K562 (cell line): ENCODE measurements at regions not wholly inside any gene's neighbourhood (a gene's known extent, or its start where the extent isn't known, plus 50 kb on each side); places are given as distances from the start of the nearest gene placed in this dataset.

ENCODE experiments used
- ATAC-seq: fragments of 200-7000 bp; cut with Tn5 transposase; 3 replicates; pipeline ENCODE4 v1.9.1; 2020; ENCODE audit warnings: moderate library complexity
- BruUV-seq: library from RNA; stranded (reverse); fragments of 400-500 nt; replicated peaks from 2 replicates; lab custom pipeline; 2021; lab: Mats Ljungman, UMichigan
- CTCF ChIA-PET: fragments of 300-600 bp; formaldehyde crosslinking; extraction: SDS; loops from one replicate; lab custom pipeline; 2021; ENCODE audit warnings: low intra/inter-chr PET ratio; lab: Yijun Ruan, JAX
- POLR2A ChIA-PET: fragments of 300-600, 350-650 bp; sonication (Branson Sonifier 250); formaldehyde crosslinking; extraction: SDS; loops from one replicate; lab custom pipeline; 2021; ENCODE audit warnings: antibody characterized with exemption, inconsistent platforms; lab: Yijun Ruan, JAX
- DNase-seq, 4 experiments: peaks; one replicate each; pipeline versions ENCODE4 v3.0.0 to v3.0.0-alpha.2; 2011 to 2018; ENCODE audit warnings: low spot score in 3 of 4, mixed read lengths in 3 of 4; ENCODE audit errors: extremely low read depth in 1 of 4
- FAIRE-seq: peaks from 2 replicates; lab custom pipeline; 2011; peaks lifted over from hg19 to GRCh38; lab: Jason Lieb, UNC
- H2AFZ ChIP-seq: 2 replicates; pipeline ENCODE4 v1.6.0; 2011; ENCODE audit warnings: low read depth, low read length, control low read depth, inconsistent platforms
- H3K27ac ChIP-seq: fragments of 200-600 bp; 3 replicates; pipeline ENCODE4 v1.8.0; 2011; ENCODE audit warnings: low read depth, mild to moderate bottlenecking, control low read depth, inconsistent platforms, low read length, moderate library complexity, mixed read lengths; ENCODE audit errors: extremely low read depth
- H3K27me3 ChIP-seq, 2 experiments: fragments of 300-600 bp in 1 of 2; 2 replicates in 1 of 2; 3 replicates in 1 of 2; pipeline versions ENCODE4 v1.6.0 to v1.8.0; 2011; ENCODE audit warnings: inconsistent platforms in 2 of 2, low read length in 2 of 2, mild to moderate bottlenecking in 1 of 2, mixed read lengths in 1 of 2, moderate library complexity in 1 of 2; ENCODE audit not compliant: control insufficient read depth in 2 of 2, insufficient read depth in 2 of 2
- H3K36me3 ChIP-seq: fragments of 300-600 bp; 3 replicates; pipeline ENCODE4 v1.8.0; 2011; ENCODE audit warnings: mild to moderate bottlenecking, low read length, inconsistent platforms; ENCODE audit not compliant: control insufficient read depth, insufficient read depth
- H3K4me1 ChIP-seq, 2 experiments: fragments of 200-600 bp in 1 of 2; replicated peaks in 1 of 2; 2 replicates in 1 of 2; 3 replicates in 1 of 2; pipeline versions ENCODE4 v1.5.1 to v1.8.0; 2011; ENCODE audit warnings: inconsistent platforms in 2 of 2, low read length in 2 of 2, mild to moderate bottlenecking in 1 of 2, mixed read lengths in 1 of 2, moderate library complexity in 1 of 2; ENCODE audit not compliant: control insufficient read depth in 2 of 2, insufficient read depth in 2 of 2
- H3K4me2 ChIP-seq: 2 replicates; pipeline ENCODE4 v1.6.1; 2011; ENCODE audit warnings: low read length, control low read depth, inconsistent platforms, mixed read lengths; ENCODE audit not compliant: insufficient read depth
- H3K4me3 ChIP-seq: fragments of 200-600 bp; sonication (generic), shearing (Covaris generic); 2 replicates; pipeline ENCODE4 v1.5.1; 2016; ENCODE audit warnings: control low read depth, inconsistent platforms
- H3K79me2 ChIP-seq: fragments of 200-600 bp; 3 replicates; pipeline ENCODE4 v1.8.0; 2011; ENCODE audit warnings: low read length, inconsistent platforms; ENCODE audit not compliant: control insufficient read depth, insufficient read depth
- H3K9ac ChIP-seq, 2 experiments: 2 replicates each; pipeline versions ENCODE4 v1.6.0 to v1.6.1; 2011; ENCODE audit warnings: low read depth in 2 of 2, low read length in 2 of 2, control low read depth in 1 of 2, inconsistent platforms in 1 of 2, mild to moderate bottlenecking in 1 of 2, mixed read lengths in 1 of 2; ENCODE audit not compliant: insufficient read depth in 1 of 2
- H3K9me1 ChIP-seq: one replicate; pipeline ENCODE4 v1.6.0; 2011; ENCODE audit warnings: inconsistent platforms, mild to moderate bottlenecking, low read length, moderate library complexity; ENCODE audit not compliant: control insufficient read depth, insufficient read depth
- H3K9me3 ChIP-seq: replicated peaks from 2 replicates; pipeline ENCODE4 v1.5.1; 2011; ENCODE audit warnings: low read depth, low read length, inconsistent platforms; ENCODE audit not compliant: control insufficient read depth, insufficient read depth
- H4K20me1 ChIP-seq: replicated peaks from 2 replicates; pipeline ENCODE4 v1.6.1; 2011; ENCODE audit warnings: low read length, inconsistent platforms, mixed read lengths; ENCODE audit not compliant: control insufficient read depth, insufficient read depth
- BHLHE40 ChIP-seq: IDR thresholded peaks from 2 replicates; pipeline ENCODE4 v1.6.1; 2011; ENCODE audit warnings: low read length, improper control_type of control experiment
- ESRRA ChIP-seq: fragments of 450-650 bp; IDR thresholded peaks from 2 replicates; pipeline ENCODE4 v1.6.1; 2014; ENCODE audit warnings: low read depth, mild to moderate bottlenecking, moderate library complexity, borderline replicate concordance
- FOXJ3 ChIP-seq: sonication (generic); formaldehyde crosslinking; IDR thresholded peaks from 2 replicates; pipeline ENCODE4 v1.4.0; 2020; ENCODE audit warnings: mild to moderate bottlenecking, missing genetic modification reagents
- HNRNPK ChIP-seq: fragments of 200-400 bp; formaldehyde crosslinking; IDR thresholded peaks from one replicate; pipeline ENCODE4 v1.6.1; 2018; ENCODE audit warnings: mild to moderate bottlenecking, low read depth, low read length; ENCODE audit not compliant: poor library complexity, severe bottlenecking
- MYNN ChIP-seq, 2 experiments: sonication (generic); formaldehyde crosslinking in 1 of 2; IDR thresholded peaks; 2 replicates each; pipeline versions ENCODE4 v1.5.0 to v1.6.1; 2016 to 2020; ENCODE audit warnings: antibody characterized with exemption in 1 of 2, missing genetic modification reagents in 1 of 2
- NFRKB ChIP-seq: fragments of 450-650 bp; IDR thresholded peaks from 2 replicates; pipeline ENCODE4 v1.6.1; 2016; ENCODE audit warnings: low read depth
- SMAD2 ChIP-seq: fragments of 150-350 bp; IDR thresholded peaks from 2 replicates; pipeline ENCODE4 v1.6.1; 2014; ENCODE audit warnings: low read depth, mild to moderate bottlenecking, low read length
- STAT5B ChIP-seq: fragments of 250-450 bp; sonication (Bioruptor Pico); IDR thresholded peaks from 2 replicates; pipeline ENCODE4 v1.8.0; 2021; ENCODE audit warnings: mild to moderate bottlenecking, inconsistent platforms
- TAF9B ChIP-seq: fragments of 450-650 bp; IDR thresholded peaks from 2 replicates; pipeline ENCODE4 v1.6.1; 2018; ENCODE audit warnings: mild to moderate bottlenecking; ENCODE audit not compliant: partially characterized antibody
- ZBTB11 ChIP-seq, 3 experiments: fragments of 200-800 bp in 1 of 3; fragments of 250-450 bp in 1 of 3; fragments of 450-650 bp in 1 of 3; sonication (Bioruptor Pico) in 1 of 3; sonication (Bioruptor generic) in 1 of 3; formaldehyde crosslinking in 1 of 3; IDR thresholded peaks; 2 replicates each; pipeline versions ENCODE4 v1.6.1 to v1.8.0; 2016 to 2022; ENCODE audit warnings: mild to moderate bottlenecking in 2 of 3, missing genetic modification characterization in 2 of 3, missing compliant biosample characterization in 1 of 3, moderate library complexity in 1 of 3
- WGBS: fragments of 100-300 bp; shearing (Covaris generic); methylation state at CpG from one replicate; pipeline ENCODE4 v1.1.6; 2016; ENCODE audit warnings: low coverage, mixed read lengths; ENCODE audit not compliant: insufficient coverage; ENCODE audit errors: missing lambda C conversion rate; 5-methylcytosine and 5-hydroxymethylcytosine counted together
- in situ Hi-C: fragments of 300-500 bp; cut with MboI; formaldehyde crosslinking; loops from 4 replicates; pipeline ENCODE4 v1.15.0; 2018; ENCODE audit warnings: inconsistent platforms, mixed read lengths
- intact Hi-C: fragments of 100-400 bp; cut with micrococcal nuclease; formaldehyde crosslinking; loops from 2 replicates; pipeline ENCODE4 v1.14.2; 2022

- Histone ChIP-seq H3K9me1 (no peaks in the 10 kb centered on the region), H3K4me3 (no peak overlapping the region), H3K27me3 (peaks cover 0 to 1% of the 10 kb centered on the region in 2 experiments; a peak in 1 of 5 replicates), H3K27ac (no peak overlapping the region)
- TF ChIP-seq HNRNPK, result no peak
- no peak for TF ChIP-seq TAF9B
- no peak for TF ChIP-seq NFRKB
- TF ChIP-seq BHLHE40, result no peak
- TF ChIP-seq ZBTB11 (CRISPR knock-in tag; IDR thresholded peaks at IDR 0.05), result no peak
- TF ChIP-seq MYNN (IDR thresholded peaks at IDR 0.05), result no peak
- TF ChIP-seq MYNN (CRISPR knock-in tag; IDR thresholded peaks at IDR 0.05), result no peak
- TF ChIP-seq FOXJ3 (CRISPR knock-in tag), result no peak
- no peak for TF ChIP-seq STAT5B
- TF ChIP-seq SMAD2, result no peak
- TF ChIP-seq ESRRA, result no peak
- TF ChIP-seq, all 486 proteins: peak for 0
- Histone ChIP-seq H3K4me1 (no peaks in the 10 kb centered on the region), H2AFZ (no peak overlapping the region), H3K36me3 (no peaks in the 10 kb centered on the region), H3K79me2 (no peaks in the 10 kb centered on the region), H4K20me1 (no peaks in the 10 kb centered on the region), H3K9me3 (no peaks in the 10 kb centered on the region), H3K9ac (no peak overlapping the region), H3K4me2 (no peak overlapping the region)
- 0% methylated on average over 2 of the region's 2 CpGs for WGBS
- in situ Hi-C loops (no loop called here), intact Hi-C loops (no loop called here)
- ChIA-PET POLR2A (no interaction called here), CTCF (no interaction called here)
- no peak for ATAC-seq
- BruUV-seq, result no TSS peak
- no peak for DNase-seq
- no peak for FAIRE-seq
Measured at GRCh38 chr21:34252751-34253150, 111.1 kb upstream of the KCNE2 start.
